ENCODE measurements at regions not wholly inside any gene's neighbourhood (a gene's known extent, or its start where the extent isn't known, plus 50 kb on each side); places are given as distances from the start of the nearest gene placed in this dataset.

- H3K23me2 ChIP-seq (ENCODE audit: low read depth, low read length): peaks cover 10% of the 10 kb centered on the region; the same call in 1 of the 2 replicates
- no peak overlapping the region for H3K56ac ChIP-seq (replicated peaks; ENCODE audit: insufficient read length, low read depth, low read length)
- no peaks in the 10 kb centered on the region; a peak in 1 of 7 replicates for H3K27me3 ChIP-seq (replicated peaks in 1 of 4; ENCODE audit: control insufficient read depth in 3 of 4, extremely low read depth in 1 of 4, insufficient read depth in 3 of 4, low read length in 3 of 4)
- H2BK12ac ChIP-seq (ENCODE audit: low read depth, low read length): peak overlapping the region; percentile 23; the same call in 1 of the 2 replicates
- H4K91ac ChIP-seq (replicated peaks; ENCODE audit: insufficient read length, low read length): peak overlapping the region; percentile 83
- H2BK15ac ChIP-seq (ENCODE audit: low read length): peak overlapping the region; percentile 37; the same call in 1 of the 2 replicates
- no peak overlapping the region for H3K9ac ChIP-seq (replicated peaks in 1 of 4; ENCODE audit: extremely low read depth in 1 of 4, low read depth in 3 of 4, low read length in 3 of 4)
- H3K27ac ChIP-seq (ENCODE audit: low read depth, low read length): no peak overlapping the region
- H2AK5ac ChIP-seq (ENCODE audit: low read depth, low read length): 0 out of 2 replicates have a peak overlapping the region, but pooled peaks have one; percentile 40
- H3K79me2 ChIP-seq (ENCODE audit: control insufficient read depth in 1 of 2, insufficient read depth in 2 of 2, low read length in 2 of 2): no peaks in the 10 kb centered on the region; a peak in 1 of 4 replicates
- H2BK20ac ChIP-seq (ENCODE audit: low read length): no peak overlapping the region
- FAIRE-seq (no peak), DNase-seq (ENCODE audit: low read depth in 1 of 2, low spot score in 2 of 2) (no peak)
- no peak overlapping the region for H3K14ac ChIP-seq (ENCODE audit: insufficient read length)
- CTCF ChIA-PET (ENCODE audit: partially characterized antibody): no interaction called here
- H4K20me1 ChIP-seq (replicated peaks in 1 of 2; ENCODE audit: control insufficient read depth in 1 of 2, insufficient read depth in 2 of 2, low read length in 2 of 2): peaks cover 0 to 5% of the 10 kb centered on the region in 2 experiments
- WGBS, 2 experiments (ENCODE audit: extremely low coverage in 1 of 2, insufficient coverage in 1 of 2, insufficient read length in 1 of 2, insufficient replicate concordance in 2 of 2, low coverage in 1 of 2, low lambda C conversion rate in 2 of 2, missing lambda C conversion rate in 1 of 2): 85% methylated on average over 4 of the region's 4 CpGs; no CpG with 5 or more reads in 1 of the 2 experiments
- H2BK120ac ChIP-seq (replicated peaks; ENCODE audit: low read depth, low read length): no peak overlapping the region
- H3K4ac ChIP-seq (replicated peaks; ENCODE audit: insufficient read length, low read depth, low read length): no peak overlapping the region
- POLR2A ChIA-PET (ENCODE audit: partially characterized antibody): no interaction called here
- no peak overlapping the region for H2AFZ ChIP-seq (ENCODE audit: low read length)
- no peaks in the 10 kb centered on the region for H3K79me1 ChIP-seq (ENCODE audit: low read depth, low read length)
- H3K4me2 ChIP-seq (ENCODE audit: insufficient read depth in 1 of 2, low read depth in 2 of 2, low read length in 2 of 2): no peak overlapping the region
- no peak overlapping the region for H3K4me3 ChIP-seq (ENCODE audit: extremely low read depth in 1 of 4, insufficient read depth in 2 of 4, low read depth in 3 of 4, low read length in 4 of 4)
- H4K5ac ChIP-seq (ENCODE audit: insufficient read length, low read depth, low read length): no peak overlapping the region
- H4K8ac ChIP-seq (ENCODE audit: extremely low read depth, insufficient read depth, low read length): no peak overlapping the region
- H3K18ac ChIP-seq (ENCODE audit: extremely low read depth, low read length): no peak overlapping the region
- no peaks in the 10 kb centered on the region for H3K9me3 ChIP-seq (ENCODE audit: insufficient read depth in 2 of 2, low read depth in 1 of 2, low read length in 1 of 2)
- H2BK5ac ChIP-seq (ENCODE audit: low read depth, low read length): no peak overlapping the region
- H3K23ac ChIP-seq (ENCODE audit: insufficient read length): no peak overlapping the region
- H3K4me1 ChIP-seq (replicated peaks in 1 of 4; ENCODE audit: control insufficient read depth in 3 of 4, insufficient read depth in 4 of 4, low read length in 3 of 4): no peaks in the 10 kb centered on the region
- H3K36me3 ChIP-seq (ENCODE audit: control insufficient read depth in 2 of 4, insufficient read depth in 4 of 4, low read length in 3 of 4): no peaks in the 10 kb centered on the region; a peak in 1 of 8 replicates
- no peak for TF ChIP-seq SIN3A (conservative IDR thresholded peaks at IDR 0.05 in 1 of 2, IDR thresholded peaks at IDR 0.05 in 1 of 2; ENCODE audit: low read depth in 1 of 2, low read length in 2 of 2)
- no peak for TF ChIP-seq FOSL1 (IDR thresholded peaks at IDR 0.05; ENCODE audit: insufficient read depth, low read depth, low read length)
- TF ChIP-seq CHD1 (IDR thresholded peaks at IDR 0.05; ENCODE audit: low read depth, low read length): no peak
- TF ChIP-seq BCL11A (IDR thresholded peaks at IDR 0.05; ENCODE audit: low read depth in 2 of 2, low read length in 2 of 2): no peak
- TF ChIP-seq HDAC6 (IDR thresholded peaks at IDR 0.05; ENCODE audit: low read depth, low read length): no peak
- TF ChIP-seq CHD2 (IDR thresholded peaks at IDR 0.05; ENCODE audit: low read length): no peak
- TF ChIP-seq TAF1 (IDR thresholded peaks at IDR 0.05; ENCODE audit: low read depth, low read length): no peak
- TF ChIP-seq JUN (IDR thresholded peaks at IDR 0.05; ENCODE audit: low read depth, low read length): no peak
- TF ChIP-seq SP4 (IDR thresholded peaks at IDR 0.05; ENCODE audit: low read length): no peak
- TF ChIP-seq CTBP2 (IDR thresholded peaks at IDR 0.05; ENCODE audit: borderline replicate concordance, insufficient read depth, insufficient read length, low read length): no peak
- TF ChIP-seq CTCF (IDR thresholded peaks at IDR 0.05; ENCODE audit: control extremely low read depth in 1 of 3, insufficient read depth in 1 of 3, low read depth in 1 of 3, low read length in 3 of 3): no peak
- TF ChIP-seq SIRT6 (IDR thresholded peaks at IDR 0.05; ENCODE audit: low read length): no peak
These were observed 436.0 kb downstream of the MIAT start for GRCh38 chr22:27093422-27093821.

All from H1 (cell line).